GM18867 (cell line): ENCODE measurements at regions not wholly inside any gene's neighbourhood (a gene's known extent, or its start where the extent isn't known, plus 50 kb on each side); places are given as distances from the start of the nearest gene placed in this dataset.
A peak's percentile ranks its signal among the peaks of the same experiment; 100 is the strongest.

Experiments
- ATAC-seq: cut with Tn5 transposase; IDR thresholded peaks from one replicate; pipeline ENCODE4 v1.9.1; 2021; ENCODE audit warnings: mild to moderate bottlenecking, moderate library complexity; ENCODE audit not compliant: unreplicated experiment

DNA sequence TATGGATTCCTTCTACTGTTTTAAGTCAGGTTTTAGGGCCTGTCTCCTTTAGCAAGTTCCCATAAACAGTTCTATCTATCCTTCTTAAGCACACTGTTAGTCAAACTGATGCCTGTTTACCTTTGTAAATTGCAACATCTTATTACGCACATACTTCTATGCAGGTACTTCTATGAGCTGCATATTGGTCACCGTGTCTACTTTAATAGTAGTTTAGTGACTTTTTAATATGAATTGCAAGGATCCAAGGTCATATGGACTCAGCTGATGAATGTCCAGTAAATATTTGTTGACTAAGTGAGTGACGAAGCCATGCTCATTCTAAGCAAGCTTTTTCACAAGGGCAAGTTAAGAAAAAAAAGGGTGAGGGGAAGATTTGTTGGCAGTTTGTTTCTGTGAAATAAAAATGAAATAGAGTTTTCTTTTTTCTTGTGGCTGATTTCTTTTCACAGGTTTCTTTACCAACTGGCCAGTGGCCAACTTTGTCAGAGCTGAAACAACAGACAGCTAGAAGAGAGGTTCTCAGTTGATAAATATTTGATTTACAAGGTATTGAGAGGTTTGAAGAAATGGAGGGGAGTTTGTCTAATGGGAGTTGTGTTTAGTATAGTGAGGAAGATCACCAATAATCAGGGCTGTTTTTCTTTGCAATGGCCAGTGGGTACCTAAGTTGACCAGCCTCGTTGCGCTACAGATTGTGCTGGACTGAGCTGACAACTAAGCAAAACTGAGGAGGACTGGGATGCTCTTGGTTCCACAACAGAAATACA, 141.1 kb downstream of the SLC15A5 start:
- ATAC-seq, result no peak

- ATAC-seq, result no peak
These were observed 142.2 kb downstream of the SLC15A5 start for GRCh38 chr12:16135323-16135722.

DNA sequence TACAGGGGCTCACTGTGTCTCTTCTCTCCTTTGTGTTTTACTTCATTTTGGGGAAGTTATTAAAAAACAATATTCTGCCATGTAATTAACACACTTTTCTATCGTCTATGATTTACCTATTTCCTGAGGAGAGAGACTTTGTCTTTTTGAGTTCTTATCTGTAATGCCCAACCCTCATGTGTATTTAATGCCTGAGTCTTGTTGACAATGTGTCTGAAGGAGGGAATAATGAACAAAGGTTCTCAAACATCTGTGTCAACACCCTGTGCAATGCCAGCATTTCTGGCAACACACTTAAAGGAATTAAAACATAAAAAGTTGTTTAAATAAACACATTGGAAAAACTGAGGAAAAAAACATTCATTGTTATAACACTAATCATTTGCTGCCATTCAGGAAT, 147.1 kb downstream of the SLC15A5 start:
- no peak for ATAC-seq

DNA sequence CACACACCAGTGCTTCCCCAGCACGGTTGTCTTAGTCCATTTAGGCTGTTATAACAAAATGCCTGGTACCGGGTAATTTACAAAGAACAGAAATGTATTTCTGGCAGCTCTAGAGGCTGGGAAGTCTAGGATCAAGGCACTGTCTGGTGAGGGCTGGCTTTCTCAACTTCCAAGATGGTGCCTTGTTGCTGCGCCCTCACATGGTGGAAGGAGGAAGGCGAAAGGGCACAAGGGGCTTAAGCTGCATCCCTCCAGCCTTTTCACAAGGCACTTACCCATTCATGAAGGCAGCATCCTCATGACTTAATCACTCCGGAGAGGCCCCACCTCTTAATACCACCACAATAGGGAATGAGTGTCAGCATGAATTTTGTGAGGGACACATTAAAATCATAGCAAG, 155.5 kb downstream of the SLC15A5 start:
- no peak for ATAC-seq

DNA sequence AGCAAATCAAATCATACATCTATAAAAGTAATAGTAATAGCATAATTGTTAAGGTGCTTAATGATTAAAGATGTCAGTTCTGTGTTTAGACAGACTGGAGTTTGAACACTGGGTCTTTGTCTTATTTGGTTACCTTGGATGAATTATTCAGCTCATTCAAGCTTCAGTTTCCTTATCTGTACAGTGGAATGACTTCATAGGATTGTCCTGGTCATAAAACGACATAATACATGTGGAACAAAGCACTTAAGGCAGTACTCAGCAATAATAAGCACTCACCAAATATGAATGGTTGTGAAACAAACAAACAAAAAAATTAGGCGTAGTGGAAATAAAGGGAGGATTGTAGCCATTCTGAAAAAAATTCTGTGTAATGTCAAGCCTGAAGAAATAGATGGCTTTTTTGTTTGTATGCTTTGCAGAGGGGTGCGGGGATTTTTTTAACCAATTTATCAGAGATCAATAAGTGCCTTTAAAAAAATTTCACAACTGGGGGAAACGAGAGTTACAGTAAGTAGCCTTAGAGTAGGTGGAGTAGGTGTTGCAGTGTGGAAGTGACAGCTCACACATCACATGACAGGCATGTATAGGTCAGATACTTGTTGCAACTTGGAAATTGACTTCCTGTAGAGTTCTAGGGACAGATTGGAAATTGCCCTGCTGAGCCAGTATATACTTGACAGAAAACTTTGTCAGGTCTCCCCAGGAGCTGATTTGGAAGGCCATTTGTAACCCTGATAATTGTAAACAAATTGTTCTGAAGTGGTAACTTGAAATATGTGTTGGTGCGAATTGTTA, 157.7 kb downstream of the SLC15A5 start:
- no peak for ATAC-seq

DNA sequence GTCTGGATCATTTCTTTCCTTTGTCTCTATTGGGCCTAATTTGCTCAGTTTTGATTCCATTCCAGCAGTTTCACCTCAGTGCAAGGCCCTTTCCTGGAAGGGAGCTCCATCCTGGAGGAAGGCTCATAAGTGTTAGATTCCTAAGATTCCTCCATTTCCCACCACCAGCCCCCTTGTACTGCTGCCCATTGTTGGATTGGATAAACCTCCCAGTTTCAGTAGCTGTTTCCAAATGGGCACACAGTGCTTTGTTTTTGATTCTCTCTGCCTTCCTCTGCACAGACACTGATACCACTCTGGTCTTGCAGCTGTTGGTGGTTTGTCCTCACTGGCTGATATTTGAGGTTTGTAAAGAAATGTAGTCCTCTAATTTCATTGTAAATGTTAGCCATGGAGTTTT, 158.9 kb downstream of the SLC15A5 start:
- no peak for ATAC-seq

GRCh38 chr12:16112612-16113560, 164.6 kb downstream of the SLC15A5 start:
- no peak for ATAC-seq

GRCh38 chr12:16112130-16112529, 165.4 kb downstream of the SLC15A5 start:
- ATAC-seq, result no peak

DNA sequence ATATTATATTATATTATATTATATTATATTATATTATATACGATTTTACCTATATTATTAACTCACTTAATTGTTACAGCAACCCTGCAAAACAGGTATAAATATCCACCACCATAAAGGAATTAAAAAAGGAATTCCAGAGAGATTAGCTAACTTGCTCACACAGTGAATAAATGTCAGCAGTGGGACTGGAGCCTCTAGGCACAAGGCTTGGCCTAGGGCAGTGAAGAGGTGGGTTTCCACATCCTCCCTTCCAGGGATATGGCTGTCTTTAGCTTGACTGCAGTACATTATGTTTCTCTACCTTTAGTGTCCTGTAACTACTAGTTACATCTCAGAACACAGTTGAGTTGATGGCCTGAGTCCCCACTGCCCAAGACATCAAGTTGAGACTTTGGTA, 166.9 kb downstream of the SLC15A5 start:
- ATAC-seq, result no peak

GRCh38 chr12:16103851-16104250, 173.6 kb downstream of the SLC15A5 start:
- ATAC-seq, result no peak

GRCh38 chr12:16100206-16100605, 177.3 kb downstream of the SLC15A5 start:
- no peak for ATAC-seq

DNA sequence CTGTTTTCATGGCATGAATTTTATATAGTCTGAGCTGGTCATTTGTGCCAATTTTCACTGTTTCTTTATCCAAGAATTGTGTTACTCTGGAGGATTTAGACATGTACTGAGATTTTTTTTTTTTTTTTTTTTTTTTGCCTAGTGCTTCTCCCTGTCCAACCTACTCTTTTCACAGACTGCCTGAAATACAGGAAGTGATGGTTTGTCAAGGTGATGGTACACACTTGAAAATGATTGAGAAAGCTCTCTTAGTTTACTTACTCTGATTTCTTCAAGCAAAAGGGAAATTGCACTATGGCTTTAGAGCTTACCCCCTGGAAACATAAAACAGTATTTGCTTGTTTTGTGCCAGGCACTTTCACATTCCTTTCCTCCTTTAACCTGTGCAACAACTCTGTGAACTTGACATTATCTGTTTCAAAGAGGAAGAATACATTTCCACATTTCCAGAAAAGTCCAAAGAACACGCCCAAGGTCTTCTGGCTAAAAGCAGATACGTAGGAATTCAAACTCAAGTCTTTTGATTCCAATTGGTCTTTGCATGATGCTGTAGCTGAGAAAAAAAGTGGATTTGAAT, 181.1 kb downstream of the SLC15A5 start:
- no peak for ATAC-seq

GRCh38 chr12:16095531-16096110, 181.9 kb downstream of the SLC15A5 start:
- no peak for ATAC-seq

- peak; percentile 84 for ATAC-seq
These were observed 183.0 kb downstream of the SLC15A5 start for GRCh38 chr12:16094437-16094836.

- no peak for ATAC-seq
These were observed 182.7 kb downstream of the DERA start for GRCh38 chr12:16093825-16094224.

DNA sequence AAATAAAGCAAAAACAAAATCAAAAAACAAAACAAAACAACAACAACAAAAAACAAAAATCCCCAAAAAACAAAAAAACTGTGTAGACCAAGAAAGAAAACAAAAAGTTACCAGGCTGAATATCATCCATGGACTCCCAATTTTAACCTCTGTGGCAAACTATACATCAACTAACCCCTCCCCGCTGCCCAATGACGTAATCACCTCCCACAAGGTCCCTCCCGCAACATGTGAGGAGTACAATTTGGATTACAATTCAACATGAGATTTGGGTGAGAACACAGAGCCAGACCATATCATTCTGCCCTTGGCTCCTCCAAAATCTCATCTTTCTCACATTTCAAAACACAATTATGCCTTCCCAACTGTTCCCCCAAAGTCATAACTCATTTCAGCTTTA, 179.8 kb downstream of the DERA start:
- no peak for ATAC-seq

GRCh38 chr12:16088421-16088820, 177.3 kb downstream of the DERA start:
- ATAC-seq, result no peak
